ENCODE measurements at regions not wholly inside any gene's neighbourhood (a gene's known extent, or its start where the extent isn't known, plus 50 kb on each side); places are given as distances from the start of the nearest gene placed in this dataset.

DNA sequence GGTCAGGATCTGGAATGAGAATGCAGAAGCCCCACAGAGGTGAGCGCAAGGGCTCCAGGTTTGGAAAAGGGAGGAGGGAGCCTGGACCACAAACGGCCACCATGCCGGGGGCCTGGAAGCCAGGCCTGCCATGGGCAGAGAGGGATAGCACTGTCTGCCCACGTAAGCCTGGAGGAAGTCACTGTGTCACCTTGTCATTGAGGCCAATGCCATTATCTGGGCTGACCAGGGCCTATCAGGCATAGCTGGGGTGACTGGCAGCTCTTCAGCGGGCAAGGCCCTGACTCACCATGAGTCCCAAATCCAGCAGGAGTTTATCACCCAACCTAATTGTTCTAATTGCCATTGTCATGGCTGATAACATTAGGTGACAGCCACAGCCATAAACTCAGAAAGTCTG lies 84.6 kb downstream of the MATN1 start:
- in situ Hi-C loops (cut with HindIII; ENCODE audit: low sequenced_read_pairs) = no loop called here

DNA sequence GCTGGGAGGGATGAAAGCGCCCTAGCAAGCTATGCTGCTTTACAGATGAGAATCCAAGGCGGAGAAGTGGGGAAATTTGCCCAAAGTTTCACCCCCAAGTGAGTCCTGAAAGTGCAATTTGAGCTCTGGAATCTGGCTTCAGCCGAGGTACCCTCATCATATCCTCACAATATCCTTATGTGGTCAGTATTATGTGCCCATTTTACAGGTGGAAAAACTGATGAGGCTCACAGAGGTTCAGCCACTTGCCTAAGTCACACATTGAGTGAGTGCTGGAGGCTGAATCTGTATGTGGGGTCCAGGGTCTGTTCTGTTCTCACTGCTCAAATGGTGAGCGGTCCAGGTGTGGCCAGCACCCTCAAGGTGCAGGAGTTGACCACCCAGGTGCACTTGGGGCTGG lies 85.3 kb downstream of the MATN1 start:
- in situ Hi-C loops (cut with HindIII; ENCODE audit: low sequenced_read_pairs) = no loop called here

- in situ Hi-C loops (cut with HindIII; ENCODE audit: low sequenced_read_pairs) = no loop called here
Observed at GRCh38 chr1:30637183-30637980, 86.0 kb downstream of the MATN1 start.

DNA sequence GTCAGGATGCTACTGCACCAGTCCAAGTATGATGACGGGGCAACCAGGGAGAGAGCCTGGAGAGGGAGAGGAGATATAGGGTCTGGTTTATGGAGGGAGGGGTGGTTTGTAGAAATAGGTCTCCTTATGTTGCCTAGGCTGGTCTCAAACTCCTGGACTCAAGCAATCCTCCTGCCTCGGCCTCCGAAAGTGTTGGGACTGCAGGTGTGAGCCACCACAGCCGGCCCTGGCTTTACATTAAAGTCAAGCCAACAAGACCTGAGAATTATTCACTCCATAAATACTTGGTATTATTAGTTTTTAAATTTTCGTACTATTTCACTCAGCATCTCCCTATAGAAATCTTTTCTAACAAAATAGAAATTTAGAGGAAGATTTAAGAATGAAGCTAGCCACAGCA lies 86.8 kb downstream of the MATN1 start:
- in situ Hi-C loops (cut with HindIII; ENCODE audit: low sequenced_read_pairs) = no loop called here

- in situ Hi-C loops (cut with HindIII; ENCODE audit: low sequenced_read_pairs) = no loop called here
Observed at GRCh38 chr1:30635391-30635975, 87.9 kb downstream of the MATN1 start.

- in situ Hi-C loops (cut with HindIII; ENCODE audit: low sequenced_read_pairs) = no loop called here
Observed at GRCh38 chr1:30634507-30634906, 88.9 kb downstream of the MATN1 start.

- in situ Hi-C loops (cut with HindIII; ENCODE audit: low sequenced_read_pairs) = no loop called here
Observed at GRCh38 chr1:30633294-30633693, 90.1 kb downstream of the MATN1 start.

DNA sequence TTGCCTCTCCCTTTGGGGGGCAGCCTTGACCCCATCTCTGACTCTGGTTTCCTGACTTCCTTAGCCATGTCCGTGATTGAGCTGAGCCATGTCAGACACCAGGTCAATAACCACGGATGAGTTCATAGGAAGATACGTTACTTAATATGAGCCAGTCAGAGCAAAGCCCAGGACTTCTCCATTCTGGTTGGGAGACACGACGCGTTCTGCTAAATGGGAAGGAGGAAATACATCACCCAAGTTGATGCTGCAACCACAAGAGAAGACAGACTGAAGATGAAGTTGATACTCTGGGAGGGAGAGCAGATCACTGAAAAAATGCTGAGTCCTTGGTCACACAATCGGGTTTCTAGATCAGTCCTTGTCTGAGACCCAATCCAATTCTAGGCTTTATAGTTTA lies 90.9 kb downstream of the MATN1 start:
- in situ Hi-C loops (cut with HindIII; ENCODE audit: low sequenced_read_pairs) = no loop called here

DNA sequence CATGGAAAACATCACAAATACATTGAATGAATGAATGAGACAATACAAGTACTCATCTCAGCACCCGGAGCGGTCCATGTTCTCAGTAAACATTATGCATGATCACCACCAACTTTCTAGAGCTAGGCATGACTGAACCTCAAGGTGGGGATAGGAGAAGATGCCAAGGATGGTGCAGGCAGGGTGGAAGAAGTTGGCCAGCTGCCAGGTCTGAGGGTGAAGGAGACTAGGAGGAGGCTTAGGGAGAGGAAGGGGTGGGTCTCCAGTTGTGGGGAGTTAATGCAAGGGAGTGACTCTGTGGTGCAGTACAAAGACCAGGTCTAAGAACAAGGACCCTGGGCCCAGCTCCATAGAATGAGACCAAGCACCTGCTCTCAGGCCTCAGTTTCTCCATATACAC lies 91.7 kb downstream of the MATN1 start:
- in situ Hi-C loops (cut with HindIII; ENCODE audit: low sequenced_read_pairs) = no loop called here

- in situ Hi-C loops (cut with HindIII; ENCODE audit: low sequenced_read_pairs) = loop anchor here (5.0 kb wide), 1 partner anchor 107 kb away; no protein-coding TSS in a partner anchor
Observed at GRCh38 chr1:30629501-30629900, 93.9 kb downstream of the MATN1 start.

DNA sequence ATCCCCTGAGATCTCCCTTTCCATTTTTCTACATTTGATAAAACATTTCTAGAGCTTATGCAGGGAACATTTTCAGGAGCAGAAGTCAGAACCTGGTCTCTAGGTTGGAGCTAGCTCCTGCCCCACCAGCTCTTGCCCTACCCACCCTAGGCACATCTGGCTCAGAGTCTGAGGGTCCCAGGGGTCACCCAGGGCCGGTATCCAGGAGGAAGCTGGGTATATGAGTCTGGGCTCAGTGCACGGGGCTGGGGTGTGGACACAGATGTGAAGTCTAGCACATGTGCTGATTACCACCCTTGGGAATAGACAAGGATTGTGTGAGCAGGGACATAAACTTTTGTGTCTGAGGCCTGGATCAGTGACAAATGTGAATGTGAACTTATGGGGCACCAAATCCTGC lies 95.4 kb downstream of the MATN1 start:
- in situ Hi-C loops (cut with HindIII; ENCODE audit: low sequenced_read_pairs) = loop anchor here (5.0 kb wide), 1 partner anchor 106 kb away; no protein-coding TSS in a partner anchor

- in situ Hi-C loops (cut with HindIII; ENCODE audit: low sequenced_read_pairs) = loop anchor here (5.0 kb wide), 1 partner anchor 105 kb away; no protein-coding TSS in a partner anchor
Observed at GRCh38 chr1:30627206-30627605, 96.2 kb downstream of the MATN1 start.

DNA sequence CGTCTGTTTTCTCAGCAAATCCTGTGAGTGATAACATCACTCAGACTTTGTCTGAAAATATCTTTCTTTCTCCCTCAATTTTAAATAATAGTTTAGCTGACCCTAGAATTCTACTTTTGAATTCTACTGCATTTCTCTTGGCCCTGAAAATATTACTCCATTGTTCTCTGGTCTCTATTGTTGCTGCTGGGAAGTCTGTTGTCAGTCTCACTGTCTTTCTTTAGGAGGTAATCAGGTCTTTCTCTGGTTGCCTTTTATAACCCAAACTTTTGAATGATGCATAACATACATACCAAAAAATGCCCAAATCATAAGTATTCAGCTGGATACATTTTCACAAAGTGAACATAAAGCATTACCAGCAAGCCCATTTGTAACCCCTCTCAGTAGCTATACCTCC lies 100.0 kb downstream of the MATN1 start:
- in situ Hi-C loops (cut with HindIII; ENCODE audit: low sequenced_read_pairs) = no loop called here

- in situ Hi-C loops (cut with HindIII; ENCODE audit: low sequenced_read_pairs) = no loop called here
Observed at GRCh38 chr1:30619619-30620018, 103.8 kb downstream of the MATN1 start.

GRCh38 chr1:30618335-30618747 lies 105.0 kb downstream of the MATN1 start:
- in situ Hi-C loops (cut with HindIII; ENCODE audit: low sequenced_read_pairs) = no loop called here

- in situ Hi-C loops (cut with HindIII; ENCODE audit: low sequenced_read_pairs) = no loop called here
Observed at GRCh38 chr1:30616759-30617158, 106.6 kb downstream of the MATN1 start.

DNA sequence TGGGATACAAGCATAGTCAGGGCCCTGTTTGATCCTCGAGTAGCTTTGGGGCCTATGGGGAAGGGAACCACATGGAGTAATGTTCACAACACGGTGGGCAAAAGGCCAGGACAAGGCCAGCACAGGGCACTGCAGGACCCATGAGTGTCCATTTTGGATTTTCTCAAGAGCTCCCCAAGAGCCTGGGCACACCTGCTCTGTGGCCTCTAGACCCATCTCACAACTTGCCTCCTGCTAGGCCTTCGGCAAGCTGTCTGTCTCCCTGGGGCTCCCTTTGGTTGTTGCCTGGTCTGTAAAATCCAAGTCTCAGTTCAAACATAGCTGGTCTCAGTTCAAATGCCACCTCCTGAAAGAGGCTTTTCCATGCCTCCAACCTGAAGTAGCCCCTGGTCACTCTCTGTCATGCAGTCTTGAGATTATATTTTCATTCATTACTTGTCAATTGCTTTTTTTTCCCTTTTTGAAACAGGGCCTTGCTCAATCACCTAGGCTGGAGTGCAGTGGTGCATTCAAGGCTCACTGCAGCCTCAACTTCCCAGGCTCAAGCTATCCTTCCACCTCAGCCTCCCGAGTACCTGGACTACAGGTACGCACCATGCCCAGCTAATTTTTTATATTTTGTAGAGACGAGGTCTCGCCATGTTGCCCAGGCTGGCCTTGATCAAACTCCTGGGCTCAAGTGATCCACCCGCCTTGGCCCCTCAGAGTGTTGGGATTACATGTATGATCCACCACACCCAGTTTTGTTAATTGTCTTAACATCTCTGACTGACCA lies 107.4 kb downstream of the MATN1 start:
- in situ Hi-C loops (cut with HindIII; ENCODE audit: low sequenced_read_pairs) = no loop called here

- in situ Hi-C loops (cut with HindIII; ENCODE audit: low sequenced_read_pairs) = no loop called here
Observed at GRCh38 chr1:30615076-30615795, 108.1 kb downstream of the MATN1 start.

DNA sequence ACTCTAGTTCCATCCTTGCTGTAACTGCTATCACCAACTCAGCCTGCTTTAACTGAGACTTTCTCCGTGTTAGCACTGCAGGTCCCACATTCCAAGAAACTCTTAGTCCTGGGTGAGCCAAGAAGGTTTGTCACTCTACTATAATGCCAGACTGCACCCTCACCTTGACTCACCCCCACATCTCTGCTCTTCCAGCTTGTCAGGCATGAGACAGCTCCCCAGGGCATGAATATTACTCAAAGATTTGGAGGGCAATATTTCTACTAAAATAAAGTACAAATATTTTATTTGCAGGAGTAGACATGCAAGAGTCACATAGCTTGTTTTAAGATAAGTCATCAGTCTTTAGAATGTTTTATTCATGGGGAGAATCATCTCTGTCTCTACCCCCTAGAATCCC lies 110.2 kb downstream of the MATN1 start:
- in situ Hi-C loops (cut with HindIII; ENCODE audit: low sequenced_read_pairs) = no loop called here

- in situ Hi-C loops (cut with HindIII; ENCODE audit: low sequenced_read_pairs) = no loop called here
Observed at GRCh38 chr1:30612536-30613065, 110.8 kb downstream of the MATN1 start.
